ENCODE measurements at regions not wholly inside any gene's neighbourhood (a gene's known extent, or its start where the extent isn't known, plus 50 kb on each side); places are given as distances from the start of the nearest gene placed in this dataset.

- TF ChIP-seq SRF (IDR thresholded peaks at IDR 0.05; ENCODE audit: low read depth, low read length), result no peak
- no peak for TF ChIP-seq RXRA (IDR thresholded peaks at IDR 0.05; ENCODE audit: insufficient read depth, low read depth, low read length)
Observed at GRCh38 chr7:46566097-46566774, 645.2 kb upstream of the IGFBP3 start (continued).

All from H1 (cell line).